MM.1S (cell line): ENCODE measurements at regions not wholly inside any gene's neighbourhood (a gene's known extent, or its start where the extent isn't known, plus 50 kb on each side); places are given as distances from the start of the nearest gene placed in this dataset.

Source experiments
- DNase-seq: peaks from one replicate; pipeline ENCODE4 v3.0.0-alpha.2; 2015
- H2AFZ ChIP-seq: fragments of 300-600 bp; sonication (generic); 2 replicates; pipeline ENCODE4 v1.6.0; 2016; ENCODE audit warnings: antibody characterized with exemption, low read length
- H3F3A ChIP-seq: fragments of 300-600 bp; sonication (generic); 2 replicates; pipeline ENCODE4 v1.6.1; 2016; ENCODE audit warnings: mild to moderate bottlenecking, antibody characterized with exemption, low read length, moderate library complexity, mixed read lengths; ENCODE audit not compliant: insufficient read depth
- H3K27ac ChIP-seq: fragments of 300-600 bp; sonication (generic); 2 replicates; pipeline ENCODE4 v1.5.1; 2016; ENCODE audit warnings: mild to moderate bottlenecking, low read length
- H3K27me3 ChIP-seq: fragments of 300-600 bp; sonication (generic); replicated peaks from 2 replicates; pipeline ENCODE4 v1.6.0; 2016; ENCODE audit warnings: low read length; ENCODE audit not compliant: insufficient read depth
- H3K36me3 ChIP-seq: fragments of 300-600 bp; sonication (generic); replicated peaks from 2 replicates; pipeline ENCODE4 v1.6.1; 2016; ENCODE audit warnings: mild to moderate bottlenecking, low read length, mixed read lengths; ENCODE audit not compliant: insufficient read depth
- H3K4me1 ChIP-seq: fragments of 300-600 bp; sonication (generic); 2 replicates; pipeline ENCODE4 v1.6.1; 2016; ENCODE audit warnings: low read length, mixed read lengths
- H3K4me2 ChIP-seq: fragments of 300-600 bp; sonication (generic); 2 replicates; pipeline ENCODE4 v1.6.0; 2016; ENCODE audit warnings: low read depth, low read length
- H3K4me3 ChIP-seq: fragments of 300-600 bp; sonication (generic); 2 replicates; pipeline ENCODE4 v1.5.1; 2016; ENCODE audit warnings: low read length, mixed read lengths
- H3K79me2 ChIP-seq: fragments of 300-600 bp; sonication (generic); 2 replicates; pipeline ENCODE4 v1.6.1; 2016; ENCODE audit warnings: mixed run types, low read length, mixed read lengths
- H3K9ac ChIP-seq: fragments of 300-600 bp; sonication (generic); 2 replicates; pipeline ENCODE4 v1.6.1; 2016; ENCODE audit warnings: low read length, mixed read lengths
- H3K9me2 ChIP-seq: fragments of 300-600 bp; sonication (generic); replicated peaks from 2 replicates; pipeline ENCODE4 v1.6.1; 2016; ENCODE audit warnings: mild to moderate bottlenecking, low read length, mixed read lengths; ENCODE audit not compliant: insufficient read depth
- H3K9me3 ChIP-seq: fragments of 300-600 bp; sonication (generic); replicated peaks from 2 replicates; pipeline ENCODE4 v1.6.1; 2016; ENCODE audit warnings: mild to moderate bottlenecking, low read length, mixed read lengths; ENCODE audit not compliant: insufficient read depth
- H4K20me1 ChIP-seq: fragments of 300-600 bp; sonication (generic); 2 replicates; pipeline ENCODE4 v1.6.1; 2016; ENCODE audit warnings: mild to moderate bottlenecking, low read length, moderate library complexity, mixed read lengths; ENCODE audit not compliant: insufficient read depth
- CTCF ChIP-seq: fragments of 300-600 bp; sonication (generic); IDR thresholded peaks from 2 replicates; pipeline ENCODE4 v1.5.1; 2016; ENCODE audit warnings: antibody characterized with exemption, low read length, mixed read lengths
- EZH2 ChIP-seq: fragments of 300-600 bp; sonication (generic); optimal IDR thresholded peaks from 2 replicates; pipeline ENCODE3; 2017; ENCODE audit warnings: low read depth, mild to moderate bottlenecking, antibody characterized with exemption, low read length, mixed read lengths
- EZH2phosphoT487 ChIP-seq: fragments of 300-600 bp; sonication (generic); IDR thresholded peaks from 2 replicates; pipeline ENCODE4 v1.6.1; 2018; ENCODE audit warnings: antibody characterized with exemption, low read length

GRCh38 chr6:21398741-21399325 lies 194.7 kb upstream of the SOX4 start:
- no peak overlapping the region for H3K27ac ChIP-seq
- no peaks in the 10 kb centered on the region for H3K79me2 ChIP-seq
- no peak overlapping the region for H3K4me2 ChIP-seq
- no peaks in the 10 kb centered on the region for H3F3A ChIP-seq
- H3K9ac ChIP-seq = no peak overlapping the region
- no peaks in the 10 kb centered on the region for H4K20me1 ChIP-seq
- no peak overlapping the region for H3K4me3 ChIP-seq
- H2AFZ ChIP-seq = no peak overlapping the region
- no peaks in the 10 kb centered on the region for H3K27me3 ChIP-seq
- no peaks in the 10 kb centered on the region for H3K9me2 ChIP-seq
- DNase-seq = no peak
- TF ChIP-seq EZH2 (no peak), CTCF (no peak), EZH2phosphoT487 (no peak)
- no peaks in the 10 kb centered on the region for H3K36me3 ChIP-seq
- no peaks in the 10 kb centered on the region for H3K4me1 ChIP-seq
- H3K9me3 ChIP-seq = no peaks in the 10 kb centered on the region

GRCh38 chr6:21402368-21402767 lies 191.2 kb upstream of the SOX4 start:
- H3K27ac ChIP-seq = no peak overlapping the region
- no peak for DNase-seq
- H3K9me3 ChIP-seq = no peaks in the 10 kb centered on the region
- no peak for TF ChIP-seq CTCF
- TF ChIP-seq EZH2 = no peak
- no peak for TF ChIP-seq EZH2phosphoT487
- H3K27me3 ChIP-seq = no peaks in the 10 kb centered on the region
- H3K4me1 ChIP-seq = no peaks in the 10 kb centered on the region
- no peak overlapping the region for H3K4me3 ChIP-seq
- H3K79me2 ChIP-seq = no peaks in the 10 kb centered on the region
- H3K9ac ChIP-seq = no peak overlapping the region
- H4K20me1 ChIP-seq = no peaks in the 10 kb centered on the region
- H2AFZ ChIP-seq = no peak overlapping the region
- H3K4me2 ChIP-seq = no peak overlapping the region
- no peaks in the 10 kb centered on the region for H3K36me3 ChIP-seq
- H3F3A ChIP-seq = no peaks in the 10 kb centered on the region
- no peaks in the 10 kb centered on the region for H3K9me2 ChIP-seq

- no peaks in the 10 kb centered on the region for H3K36me3 ChIP-seq
- no peaks in the 10 kb centered on the region for H3F3A ChIP-seq
- H3K9me2 ChIP-seq = no peaks in the 10 kb centered on the region
- H3K4me1 ChIP-seq = no peaks in the 10 kb centered on the region
- no peak overlapping the region for H3K4me3 ChIP-seq
- H4K20me1 ChIP-seq = no peaks in the 10 kb centered on the region
- no peaks in the 10 kb centered on the region for H3K9me3 ChIP-seq
- no peak overlapping the region for H3K9ac ChIP-seq
- DNase-seq = no peak
- H3K79me2 ChIP-seq = no peaks in the 10 kb centered on the region
- no peak overlapping the region for H2AFZ ChIP-seq
- H3K4me2 ChIP-seq = no peak overlapping the region
- no peaks in the 10 kb centered on the region for H3K27me3 ChIP-seq
- no peak for TF ChIP-seq CTCF
- TF ChIP-seq EZH2 = no peak
- TF ChIP-seq EZH2phosphoT487 = no peak
- no peak overlapping the region for H3K27ac ChIP-seq
Measured at GRCh38 chr6:21404577-21404976, 189.0 kb upstream of the SOX4 start.
